H1 (cell line): ENCODE measurements at regions not wholly inside any gene's neighbourhood (a gene's known extent, or its start where the extent isn't known, plus 50 kb on each side); places are given as distances from the start of the nearest gene placed in this dataset.

ENCODE experiments used
- EP300 ChIP-seq, 2 experiments: IDR thresholded peaks; 1 replicate in 1 of 2; 2 replicates in 1 of 2; pipeline ENCODE4 v1.6.1; 2011 to 2012; ENCODE audit warnings: low read depth in 2 of 2, low read length in 2 of 2, mild to moderate bottlenecking in 2 of 2, borderline replicate concordance in 1 of 2, inconsistent platforms in 1 of 2, moderate library complexity in 1 of 2
- EZH2 ChIP-seq: fragments of 200-600 bp; sonication (generic); IDR thresholded peaks from 2 replicates; pipeline ENCODE4 v1.7.1; 2012; ENCODE audit warnings: low read depth, mild to moderate bottlenecking, moderate library complexity, low read length, inconsistent platforms; ENCODE audit not compliant: severe bottlenecking
- GABPA ChIP-seq: IDR thresholded peaks from 2 replicates; pipeline ENCODE4 v1.6.1; 2011; ENCODE audit warnings: mild to moderate bottlenecking, low read length, moderate library complexity, borderline replicate concordance; ENCODE audit not compliant: insufficient read depth
- RBBP5 ChIP-seq: IDR thresholded peaks from 2 replicates; pipeline ENCODE4 v1.7.1; 2012; ENCODE audit warnings: low read depth, mild to moderate bottlenecking, inconsistent platforms, low read length, moderate library complexity, borderline replicate concordance
- USF2 ChIP-seq: IDR thresholded peaks from 2 replicates; pipeline ENCODE4 v1.6.1; 2011; ENCODE audit warnings: low read length, improper control_type of control experiment

- no peak for TF ChIP-seq USF2
- TF ChIP-seq EP300 (IDR thresholded peaks at IDR 0.05; ENCODE audit: borderline replicate concordance in 1 of 2, low read depth in 2 of 2, low read length in 2 of 2), result no peak
- no peak for TF ChIP-seq GABPA
- TF ChIP-seq EZH2, result no peak
- TF ChIP-seq RBBP5, result no peak
Observed at GRCh38 chr6:11868392-11868791, 89.8 kb upstream of the ADTRP start.
